IPS DF 4.7 (cell line): ENCODE measurements at regions not wholly inside any gene's neighbourhood (a gene's known extent, or its start where the extent isn't known, plus 50 kb on each side); places are given as distances from the start of the nearest gene placed in this dataset.

Experiments used
- DNase-seq: peaks from one replicate; pipeline ENCODE4 v3.0.0-alpha.2; 2013; ENCODE audit warnings: low spot score; ENCODE audit errors: extremely low read depth

DNA sequence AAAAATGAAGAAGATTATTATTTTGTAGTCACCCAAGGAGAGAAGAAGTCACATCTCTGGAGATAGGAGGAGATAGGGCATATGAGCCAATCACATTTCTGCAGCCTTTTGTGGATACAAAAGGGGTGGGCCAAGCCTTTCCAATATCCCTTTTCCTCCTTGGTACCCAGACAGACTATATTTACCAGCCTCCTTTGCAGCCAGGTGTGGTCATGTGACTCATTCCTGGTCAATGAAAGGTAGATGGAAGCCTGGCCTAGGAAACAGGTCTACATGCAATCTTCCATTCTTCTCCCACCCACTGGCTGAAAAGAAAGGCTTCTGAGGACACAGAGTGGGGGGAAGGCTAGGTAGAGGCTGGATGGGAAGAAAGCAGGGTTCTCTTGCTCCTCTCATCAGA lies 58.1 kb upstream of the ERG start:
- no peak for DNase-seq

- DNase-seq: no peak
Measured at GRCh38 chr21:38561205-38561604, 62.9 kb upstream of the ERG start.

GRCh38 chr21:38561613-38562581 lies 63.6 kb upstream of the ERG start:
- DNase-seq: no peak

GRCh38 chr21:38567335-38567969 lies 69.2 kb upstream of the ERG start:
- DNase-seq: no peak

DNA sequence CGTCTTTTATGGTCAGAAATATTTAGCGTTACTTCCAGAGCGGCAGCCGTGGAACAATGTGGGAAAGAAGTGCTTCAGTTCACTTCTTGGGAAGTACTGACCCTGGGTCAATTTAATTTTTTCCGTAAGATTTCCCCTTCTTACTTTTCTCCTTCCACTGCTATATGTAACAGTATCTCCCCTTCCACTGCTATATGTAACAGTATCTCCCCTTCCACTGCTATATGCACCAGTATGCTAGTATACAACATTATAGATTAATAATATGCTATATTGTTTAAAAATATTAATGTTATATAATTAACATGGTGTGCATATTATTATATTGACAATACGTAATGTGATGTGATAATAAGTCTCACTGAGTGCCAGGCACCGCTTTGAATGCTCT lies 69.7 kb upstream of the ERG start:
- no peak for DNase-seq

DNA sequence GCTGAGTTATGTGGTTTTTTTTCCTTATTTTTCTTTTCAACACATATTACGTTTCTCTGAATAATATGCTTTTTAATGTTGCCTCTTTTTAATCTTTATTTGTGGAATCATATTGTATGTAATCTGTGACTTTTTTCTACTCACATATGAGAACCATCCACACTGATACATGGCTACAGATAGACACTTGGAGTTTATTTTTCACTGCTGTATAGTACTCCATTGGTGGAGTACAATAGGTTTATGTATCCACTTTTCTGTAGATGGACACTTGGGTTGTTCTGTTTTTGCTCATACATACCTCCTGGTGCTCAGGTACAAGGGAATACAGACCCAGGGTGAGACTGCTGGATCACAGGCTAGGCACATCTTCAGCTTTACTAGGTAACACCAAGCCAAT lies 71.5 kb upstream of the ERG start:
- DNase-seq: no peak

DNA sequence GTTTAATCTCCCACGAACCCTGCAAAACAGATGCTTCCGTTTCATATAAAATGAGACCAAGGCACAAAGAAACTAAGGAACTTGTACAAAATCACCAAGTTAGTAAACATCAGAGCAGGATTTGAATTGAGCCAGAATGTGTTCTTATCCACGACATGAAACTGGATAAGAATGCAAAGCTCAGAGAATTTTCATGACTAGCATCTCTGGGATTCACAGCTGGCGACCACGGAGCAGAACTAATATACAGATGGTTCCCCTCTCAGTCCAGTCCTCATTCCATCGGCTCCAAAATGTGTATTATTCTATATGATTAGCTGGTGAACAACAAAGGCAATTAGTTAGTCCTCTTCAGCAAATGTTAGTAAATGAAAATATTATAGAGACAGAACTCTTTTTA lies 72.3 kb upstream of the ERG start:
- DNase-seq: no peak

GRCh38 chr21:38574895-38575575 lies 76.8 kb upstream of the ERG start:
- DNase-seq: no peak

DNA sequence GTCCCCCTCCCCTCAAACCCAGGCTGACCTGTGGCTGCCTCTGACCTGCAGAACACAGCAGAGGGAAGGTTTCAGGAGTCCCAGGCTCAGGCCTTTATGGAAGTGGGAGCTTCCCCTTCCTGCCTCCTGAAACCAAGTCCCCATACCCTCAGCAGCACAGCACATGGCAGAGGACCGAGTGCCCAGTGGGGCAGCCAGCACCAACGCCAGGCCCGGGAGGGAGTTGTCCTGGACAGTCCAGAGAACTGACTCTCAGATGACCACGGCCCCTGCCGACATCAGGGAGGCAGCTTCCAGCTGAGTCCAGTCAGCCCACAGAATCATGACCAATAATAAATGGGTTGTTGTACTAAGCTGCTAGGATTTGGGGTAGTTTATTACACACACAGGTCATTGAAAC lies 79.6 kb upstream of the ERG start:
- DNase-seq: no peak

DNA sequence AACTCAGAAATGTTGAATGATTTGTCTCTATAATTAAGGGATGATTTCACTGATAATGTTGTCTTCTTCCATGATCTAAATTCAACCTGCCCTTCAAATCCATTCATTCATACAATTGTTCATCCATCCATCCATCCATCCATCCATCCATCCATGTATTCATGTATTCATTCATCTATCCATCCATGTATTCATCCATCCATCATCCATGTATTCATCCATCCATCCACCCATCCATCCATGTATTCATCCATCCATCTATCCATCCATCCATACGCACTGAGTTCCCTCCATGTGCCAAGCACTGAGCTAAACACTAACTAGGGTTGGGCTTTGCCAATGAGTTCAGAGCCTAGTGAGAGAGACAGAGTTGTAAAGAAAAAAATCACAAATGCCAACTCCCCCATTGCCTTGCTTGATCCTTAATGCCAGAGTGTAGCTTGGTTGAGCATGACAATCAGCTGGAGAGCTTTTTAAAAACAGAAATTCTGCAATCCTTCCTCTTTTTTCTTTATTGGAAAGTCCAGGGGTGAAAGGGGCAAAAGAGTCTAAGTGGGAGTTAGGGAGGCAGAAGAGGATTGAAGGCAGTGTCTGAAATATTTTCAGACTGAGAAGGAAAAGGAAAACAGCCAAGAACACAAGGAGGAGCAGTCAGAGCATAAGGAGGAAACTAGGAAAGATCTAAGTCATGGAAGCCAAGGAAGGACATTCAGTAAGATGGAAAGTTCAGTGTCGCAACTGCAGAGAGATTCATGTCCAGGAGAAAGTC lies 92.4 kb upstream of the ERG start:
- no peak for DNase-seq

DNA sequence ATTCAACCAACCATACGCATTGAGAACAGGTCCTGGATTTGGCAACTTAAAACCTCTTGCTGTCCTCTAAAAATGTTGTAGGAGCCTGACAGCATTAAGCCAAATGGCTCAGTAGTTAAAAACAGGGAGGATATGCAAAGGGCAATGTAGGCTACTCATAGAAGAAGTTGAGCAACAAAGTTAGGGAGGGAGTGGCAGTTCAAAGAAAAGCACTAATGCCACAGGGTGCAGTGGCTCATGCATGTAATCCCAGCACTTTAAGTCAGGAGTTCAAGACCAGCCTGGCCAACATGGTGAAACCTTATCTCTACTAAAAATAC lies 92.9 kb upstream of the ERG start:
- no peak for DNase-seq

GRCh38 chr21:38596264-38597042 lies 98.2 kb upstream of the ERG start:
- no peak for DNase-seq

DNA sequence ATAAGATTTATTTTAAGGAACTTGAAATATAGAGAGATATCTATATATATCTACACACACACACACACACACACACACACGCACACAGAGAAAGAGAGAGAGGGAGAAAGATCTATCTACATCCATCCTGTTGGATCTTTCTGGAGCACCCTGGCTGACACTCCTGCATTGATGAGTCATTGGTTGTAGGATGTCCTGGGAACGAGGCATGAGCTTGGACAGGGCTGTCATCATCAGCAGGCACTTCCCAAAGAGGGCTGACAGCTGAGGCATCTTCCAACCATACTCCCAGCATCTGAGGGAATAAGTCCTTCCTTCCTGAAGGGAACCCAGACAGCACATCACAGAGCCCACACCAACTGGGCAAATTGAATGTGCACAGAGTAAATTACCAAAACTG lies 99.1 kb upstream of the ERG start:
- no peak for DNase-seq

DNA sequence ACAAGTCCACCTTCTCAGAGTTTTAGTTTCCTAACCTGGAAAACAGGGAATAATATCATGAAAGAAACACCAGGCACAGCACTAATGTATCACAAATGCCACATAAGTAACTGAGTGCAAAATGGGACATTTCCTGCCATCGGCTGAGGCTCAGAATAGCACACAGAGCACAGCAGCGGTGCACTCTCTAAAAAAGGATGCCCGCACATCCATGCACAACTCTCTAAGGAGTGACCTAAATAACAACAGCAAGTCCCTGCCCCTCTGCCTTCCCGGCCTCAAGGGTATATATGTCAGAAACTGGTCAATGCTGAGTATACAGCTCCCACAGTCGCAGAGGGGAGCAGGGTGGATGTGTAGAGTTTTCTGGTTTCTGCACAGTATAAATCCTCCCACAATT lies 100.1 kb upstream of the ERG start:
- DNase-seq: no peak

DNA sequence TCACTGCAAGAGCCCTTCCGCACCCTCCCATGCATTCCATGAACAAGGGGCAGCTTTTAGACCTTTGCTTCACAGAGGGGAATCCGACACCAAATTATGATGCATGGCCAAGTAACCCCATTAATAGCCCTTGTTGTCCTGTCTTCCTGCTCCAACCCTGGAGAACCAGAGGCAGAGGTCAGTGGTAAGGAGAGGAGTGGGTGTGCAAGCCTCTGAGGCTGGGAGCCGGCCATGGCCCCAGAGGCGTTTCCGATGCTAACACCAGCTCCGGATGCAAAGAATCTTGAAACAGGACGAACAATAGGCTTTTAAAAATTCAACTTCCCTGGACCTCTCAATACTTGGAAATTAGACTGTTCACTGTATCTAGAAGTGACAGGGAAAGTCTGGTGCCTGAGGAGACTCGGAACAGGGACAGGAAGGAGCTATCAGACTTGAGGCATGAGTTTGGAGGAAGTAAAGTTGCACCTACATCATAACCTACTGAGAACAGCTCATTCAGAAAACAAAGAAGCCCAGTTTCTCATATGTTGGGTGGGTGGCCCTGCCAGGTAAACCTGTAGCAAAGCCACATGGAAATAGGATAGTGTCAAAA lies 101.2 kb upstream of the ERG start:
- DNase-seq: no peak

DNA sequence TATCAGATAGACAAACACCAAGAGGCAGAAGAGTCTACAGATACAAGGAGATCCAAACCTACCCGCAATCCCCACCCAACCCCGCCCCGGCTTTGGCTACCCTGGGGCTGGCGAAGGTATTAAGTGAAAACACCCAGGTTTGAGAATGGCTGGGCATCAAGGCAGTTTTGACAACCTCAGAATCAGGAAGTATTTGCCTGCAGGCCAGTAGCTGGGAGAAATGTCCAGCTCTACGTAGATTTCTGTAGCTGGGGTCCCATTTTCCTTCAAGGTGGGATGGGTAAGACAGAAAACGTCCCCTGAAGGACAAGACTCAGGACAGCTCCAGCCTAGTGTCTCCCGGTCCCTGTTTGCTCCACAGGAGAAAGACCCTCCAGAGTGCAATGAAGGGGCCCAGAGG lies 101.8 kb upstream of the ERG start:
- DNase-seq: no peak

- no peak for DNase-seq
Measured at GRCh38 chr21:38605236-38605635, 107.0 kb upstream of the ERG start.

- DNase-seq: no peak
Measured at GRCh38 chr21:38609580-38609979, 111.3 kb upstream of the ERG start.

GRCh38 chr21:38610623-38611251 lies 112.5 kb upstream of the ERG start:
- DNase-seq: no peak

GRCh38 chr21:38611277-38611676 lies 113.0 kb upstream of the ERG start:
- no peak for DNase-seq
